B cell (primary cell): ENCODE measurements at regions not wholly inside any gene's neighbourhood (a gene's known extent, or its start where the extent isn't known, plus 50 kb on each side); places are given as distances from the start of the nearest gene placed in this dataset.

ENCODE experiments used
- ATAC-seq: fragments of 200-7000 bp; cut with Tn5 transposase; one replicate; pipeline ENCODE4 v1.10.0; 2021; ENCODE audit warnings: low read depth, mild to moderate bottlenecking, moderate number of reproducible peaks, moderate library complexity
- CTCF ChIA-PET: fragments of 350-600 bp; sonication (Branson Sonifier 250); formaldehyde crosslinking; loops from one replicate; lab custom pipeline; 2021; ENCODE audit warnings: antibody characterized with exemption, inconsistent platforms; lab: Charles Lee
- POLR2A ChIA-PET: fragments of 350-600 bp; sonication (Branson Sonifier 250); formaldehyde crosslinking; loops from one replicate; lab custom pipeline; 2021; ENCODE audit warnings: antibody characterized with exemption; lab: Charles Lee
- DNase-seq: peaks from one replicate; pipeline ENCODE4 v3.0.0; 2013
- H2AFZ ChIP-seq: 2 replicates; pipeline ENCODE4 v1.6.1; 2012; ENCODE audit warnings: mild to moderate bottlenecking, low read depth, low read length; ENCODE audit not compliant: insufficient read depth, poor library complexity, severe bottlenecking
- H3K27ac ChIP-seq, 2 donors: 1 replicate in 1 of 2; 2 replicates in 1 of 2; pipeline ENCODE4 v1.5.1; 2012 to 2013; ENCODE audit warnings: low read length in 2 of 2, mild to moderate bottlenecking in 2 of 2, moderate library complexity in 1 of 2
- H3K27me3 ChIP-seq, 4 experiments: fragments of 200-600 bp in 1 of 4; sonication (generic) in 1 of 4; replicated peaks in 1 of 4; 1 replicate in 2 of 4; 2 replicates in 2 of 4; pipeline versions ENCODE4 v1.6.1 to v1.7.0; 2013 to 2016; ENCODE audit warnings: low read length in 3 of 4, mild to moderate bottlenecking in 2 of 4, mixed read lengths in 1 of 4, moderate library complexity in 1 of 4; ENCODE audit not compliant: insufficient read depth in 4 of 4, control insufficient read depth in 3 of 4; ENCODE audit errors: control extremely low read depth in 1 of 4
- H3K36me3 ChIP-seq, 2 experiments: replicated peaks in 1 of 2; 1 replicate in 1 of 2; 2 replicates in 1 of 2; pipeline versions ENCODE4 v1.6.1 to v1.7.1; 2013; ENCODE audit warnings: low read length in 1 of 2; ENCODE audit not compliant: insufficient read depth in 2 of 2, control insufficient read depth in 1 of 2; ENCODE audit errors: control extremely low read depth in 1 of 2, extremely low read depth in 1 of 2
- H3K4me1 ChIP-seq, 2 donors: fragments of 200-600 bp in 1 of 2; sonication (generic) in 1 of 2; 1 replicate in 1 of 2; 2 replicates in 1 of 2; pipeline versions ENCODE4 v1.5.1 to v1.6.1; 2013 to 2017; ENCODE audit warnings: low read length in 2 of 2; ENCODE audit not compliant: control insufficient read depth in 2 of 2, insufficient read depth in 2 of 2
- H3K4me2 ChIP-seq: replicated peaks from 2 replicates; pipeline ENCODE3; 2012; ENCODE audit warnings: mild to moderate bottlenecking, low read depth, low read length; ENCODE audit not compliant: poor library complexity, severe bottlenecking
- H3K4me3 ChIP-seq, 5 experiments: fragments of 200-600 bp in 1 of 5; sonication (generic) in 1 of 5; 1 replicate in 3 of 5; 2 replicates in 2 of 5; pipeline versions ENCODE4 v1.5.1 to v1.7.0; 2011 to 2016; ENCODE audit warnings: low read length in 4 of 5, mild to moderate bottlenecking in 4 of 5, low read depth in 2 of 5, control low read depth in 1 of 5, moderate library complexity in 1 of 5; ENCODE audit not compliant: insufficient read depth in 1 of 5; ENCODE audit errors: control extremely low read depth in 1 of 5, extremely low read depth in 1 of 5
- H3K79me2 ChIP-seq: fragments of 200-600 bp; sonication (generic); one replicate; pipeline ENCODE4 v1.6.0; 2016; ENCODE audit warnings: low read length; ENCODE audit not compliant: control insufficient read depth, insufficient read depth
- H3K9ac ChIP-seq: fragments of 200-600 bp; sonication (generic); 2 replicates; pipeline ENCODE4 v1.6.1; 2017; ENCODE audit warnings: mild to moderate bottlenecking, low read length, moderate library complexity
- H3K9me3 ChIP-seq, 3 donors: one replicate each; pipeline versions ENCODE4 v1.6.1 to v1.7.1; 2013; ENCODE audit warnings: low read length in 2 of 3; ENCODE audit not compliant: control insufficient read depth in 2 of 3, insufficient read depth in 1 of 3; ENCODE audit errors: control extremely low read depth in 1 of 3
- H4K20me1 ChIP-seq: 2 replicates; pipeline ENCODE4 v1.6.0; 2012; ENCODE audit warnings: mild to moderate bottlenecking, low read length; ENCODE audit not compliant: insufficient read depth, control insufficient read depth, poor library complexity, severe bottlenecking
- H3K27ac Mint-ChIP-seq: one replicate; pipeline ENCODE4 v1.8.0; 2021; ENCODE audit warnings: mixed read lengths
- H3K27me3 Mint-ChIP-seq: one replicate; pipeline ENCODE4 v1.8.0; 2021; ENCODE audit warnings: mixed read lengths
- H3K4me1 Mint-ChIP-seq: one replicate; pipeline ENCODE4 v1.8.0; 2021; ENCODE audit warnings: mixed read lengths
- H3K4me3 Mint-ChIP-seq: one replicate; pipeline ENCODE4 v1.8.0; 2021; ENCODE audit warnings: mixed read lengths
- H3K9me3 Mint-ChIP-seq: one replicate; pipeline ENCODE4 v1.8.0; 2022; ENCODE audit warnings: mixed read lengths; ENCODE audit not compliant: insufficient read depth
- EZH2 ChIP-seq: IDR thresholded peaks from 2 replicates; pipeline ENCODE4 v1.6.1; 2012; ENCODE audit warnings: borderline replicate concordance, low read depth, mild to moderate bottlenecking, moderate library complexity, low read length; ENCODE audit not compliant: insufficient read depth, poor library complexity, severe bottlenecking
- WGBS: methylation state at CpG from one replicate; pipeline ENCODE4 v1.1.5; 2013; ENCODE audit warnings: missing lambda C conversion rate; ENCODE audit not compliant: insufficient coverage; 5-methylcytosine and 5-hydroxymethylcytosine counted together
- intact Hi-C: fragments of 100-400 bp; cut with micrococcal nuclease; formaldehyde crosslinking; loops from one replicate; pipeline ENCODE4 v1.10.0; 2022
- TF ChIP-seq, protein P1 (sequence below): fragments of 200-600 bp; IDR thresholded peaks from one replicate; pipeline ENCODE4 v1.8.0; 2022; ENCODE audit warnings: antibody characterized with exemption, mild to moderate bottlenecking

DNA sequence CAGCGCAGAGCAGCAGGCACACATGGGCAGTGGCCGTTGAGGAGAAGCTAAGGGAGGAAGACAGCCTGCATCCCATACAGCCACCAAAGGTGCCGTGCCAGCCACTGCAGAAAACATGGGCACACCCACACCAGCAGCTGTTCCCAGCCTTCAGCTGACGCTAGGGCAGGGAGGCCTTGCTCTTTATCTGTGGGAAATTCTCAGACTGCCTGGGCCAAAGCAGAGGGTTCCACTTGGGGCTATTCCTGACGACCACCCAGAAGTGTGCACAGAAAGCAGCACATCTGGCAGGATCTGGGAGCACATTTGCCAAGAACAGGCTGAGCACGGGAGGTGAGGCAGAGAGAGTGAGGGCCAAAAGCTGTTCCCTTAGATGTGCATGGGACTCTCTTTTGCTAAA is 101.3 kb upstream of the SOX11 start:
- no peak overlapping the region for H3K4me3 Mint-ChIP-seq
- CTCF ChIA-PET: no interaction called here
- POLR2A ChIA-PET: no interaction called here
- intact Hi-C loops: no loop called here
- Histone ChIP-seq H3K4me2 (no peak overlapping the region), H3K4me1 (no peaks in the 10 kb centered on the region), H3K27me3 (no peaks in the 10 kb centered on the region), H2AFZ (no peak overlapping the region), H4K20me1 (no peaks in the 10 kb centered on the region), H3K9me3 (peaks cover 0 to 3% (median 0%) of the 10 kb centered on the region in 3 donors), H3K27ac (no peak overlapping the region), H3K36me3 (no peaks in the 10 kb centered on the region), H3K79me2 (no peaks in the 10 kb centered on the region), H3K4me3 (no peak overlapping the region), H3K9ac (no peak overlapping the region)
- no peaks in the 10 kb centered on the region for H3K9me3 Mint-ChIP-seq
- no peak for DNase-seq
- H3K27ac Mint-ChIP-seq: no peak overlapping the region
- H3K27me3 Mint-ChIP-seq: no peaks in the 10 kb centered on the region
- no peak for ATAC-seq
- no peak for TF ChIP-seq EZH2
- TF ChIP-seq, protein P1, sequence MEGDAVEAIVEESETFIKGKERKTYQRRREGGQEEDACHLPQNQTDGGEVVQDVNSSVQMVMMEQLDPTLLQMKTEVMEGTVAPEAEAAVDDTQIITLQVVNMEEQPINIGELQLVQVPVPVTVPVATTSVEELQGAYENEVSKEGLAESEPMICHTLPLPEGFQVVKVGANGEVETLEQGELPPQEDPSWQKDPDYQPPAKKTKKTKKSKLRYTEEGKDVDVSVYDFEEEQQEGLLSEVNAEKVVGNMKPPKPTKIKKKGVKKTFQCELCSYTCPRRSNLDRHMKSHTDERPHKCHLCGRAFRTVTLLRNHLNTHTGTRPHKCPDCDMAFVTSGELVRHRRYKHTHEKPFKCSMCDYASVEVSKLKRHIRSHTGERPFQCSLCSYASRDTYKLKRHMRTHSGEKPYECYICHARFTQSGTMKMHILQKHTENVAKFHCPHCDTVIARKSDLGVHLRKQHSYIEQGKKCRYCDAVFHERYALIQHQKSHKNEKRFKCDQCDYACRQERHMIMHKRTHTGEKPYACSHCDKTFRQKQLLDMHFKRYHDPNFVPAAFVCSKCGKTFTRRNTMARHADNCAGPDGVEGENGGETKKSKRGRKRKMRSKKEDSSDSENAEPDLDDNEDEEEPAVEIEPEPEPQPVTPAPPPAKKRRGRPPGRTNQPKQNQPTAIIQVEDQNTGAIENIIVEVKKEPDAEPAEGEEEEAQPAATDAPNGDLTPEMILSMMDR: no peak
- H3K4me1 Mint-ChIP-seq: no peaks in the 10 kb centered on the region
- 75% methylated on average over 6 of the region's 6 CpGs for WGBS

DNA sequence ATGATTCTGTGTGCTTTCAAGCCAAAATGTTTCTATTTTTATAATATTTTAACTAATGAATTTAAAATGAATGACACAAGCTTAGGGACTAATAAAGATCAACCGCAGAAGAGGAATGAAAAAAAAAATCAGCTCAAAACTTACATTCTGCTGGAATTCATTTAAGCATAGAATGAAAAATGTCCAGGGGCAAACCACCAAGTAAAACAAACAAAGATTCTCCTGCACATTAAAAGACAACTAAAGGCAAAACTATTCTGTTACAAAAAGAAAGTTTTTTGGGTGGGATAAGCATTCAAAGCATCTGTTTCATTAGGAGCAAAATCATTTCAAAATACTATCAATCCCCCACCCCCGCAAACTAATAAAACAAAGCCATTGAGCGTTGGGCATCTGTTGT is 99.3 kb upstream of the SOX11 start:
- POLR2A ChIA-PET: no interaction called here
- CTCF ChIA-PET: no interaction called here
- Histone ChIP-seq H3K4me2 (no peak overlapping the region), H3K9me3 (peaks cover 0 to 2% (median 0%) of the 10 kb centered on the region in 3 donors), H3K79me2 (no peaks in the 10 kb centered on the region), H3K4me3 (no peak overlapping the region), H3K27ac (no peak overlapping the region), H3K4me1 (no peaks in the 10 kb centered on the region), H3K36me3 (no peaks in the 10 kb centered on the region), H3K9ac (no peak overlapping the region), H3K27me3 (no peaks in the 10 kb centered on the region), H2AFZ (no peak overlapping the region), H4K20me1 (no peaks in the 10 kb centered on the region)
- H3K27me3 Mint-ChIP-seq: no peaks in the 10 kb centered on the region
- DNase-seq: no peak
- ATAC-seq: no peak
- H3K4me1 Mint-ChIP-seq: no peaks in the 10 kb centered on the region
- no CpG with 5 or more reads among the region's 3 CpGs for WGBS
- TF ChIP-seq, protein P1: no peak
- no peak for TF ChIP-seq EZH2
- no peak overlapping the region for H3K4me3 Mint-ChIP-seq
- H3K9me3 Mint-ChIP-seq: no peaks in the 10 kb centered on the region
- intact Hi-C loops: no loop called here
- H3K27ac Mint-ChIP-seq: no peak overlapping the region
